ENCODE measurements at regions not wholly inside any gene's neighbourhood (a gene's known extent, or its start where the extent isn't known, plus 50 kb on each side); places are given as distances from the start of the nearest gene placed in this dataset.

GRCh38 chr1:101632548-101633272 lies 364.0 kb downstream of the OLFM3 start:
- H3K27me3 ChIP-seq (ENCODE audit: control insufficient read depth, insufficient read depth, low read length): no peaks in the 10 kb centered on the region
- no peak overlapping the region for H3K27ac ChIP-seq (ENCODE audit: low read depth, low read length)
- no peak overlapping the region for H3K9ac ChIP-seq (ENCODE audit: low read length)
- H3K4me3 ChIP-seq (ENCODE audit: low read depth, low read length): no peak overlapping the region
- no peaks in the 10 kb centered on the region for H3K9me3 ChIP-seq (ENCODE audit: control insufficient read depth, insufficient read depth, low read depth, low read length)
- no peaks in the 10 kb centered on the region for H3K36me3 ChIP-seq (ENCODE audit: control insufficient read depth, insufficient read depth, low read length)
- H3K4me1 ChIP-seq (ENCODE audit: control insufficient read depth, insufficient read depth, low read length): peaks cover 11% of the 10 kb centered on the region

GRCh38 chr1:101645810-101646209 lies 350.9 kb downstream of the OLFM3 start:
- no peak overlapping the region for H3K9ac ChIP-seq (ENCODE audit: low read length)
- H3K36me3 ChIP-seq (ENCODE audit: control insufficient read depth, insufficient read depth, low read length): no peaks in the 10 kb centered on the region
- H3K4me1 ChIP-seq (ENCODE audit: control insufficient read depth, insufficient read depth, low read length): no peaks in the 10 kb centered on the region
- H3K27ac ChIP-seq (ENCODE audit: low read depth, low read length): no peak overlapping the region
- no peaks in the 10 kb centered on the region for H3K27me3 ChIP-seq (ENCODE audit: control insufficient read depth, insufficient read depth, low read length)
- no peaks in the 10 kb centered on the region for H3K9me3 ChIP-seq (ENCODE audit: control insufficient read depth, insufficient read depth, low read depth, low read length)
- no peak overlapping the region for H3K4me3 ChIP-seq (ENCODE audit: low read depth, low read length)

DNA sequence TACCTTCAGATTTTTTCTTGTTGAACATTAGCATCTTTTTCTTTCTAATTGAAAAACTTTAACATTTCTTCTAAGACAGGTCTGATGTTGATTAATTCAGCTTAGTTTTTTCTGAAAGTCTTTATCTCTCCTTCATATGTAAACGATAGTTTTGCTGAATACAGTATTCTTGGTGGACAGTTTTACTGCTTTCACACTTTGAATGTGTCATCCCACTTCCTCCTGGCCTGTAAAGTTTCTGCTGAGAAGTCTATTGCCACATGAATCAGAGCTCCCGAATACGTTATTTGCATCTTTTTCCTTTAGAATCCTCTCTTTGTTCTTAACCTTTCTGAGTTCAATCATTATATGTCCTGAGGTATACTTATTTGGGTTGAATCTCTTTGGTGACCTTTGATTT lies 344.2 kb downstream of the OLFM3 start:
- Histone ChIP-seq H3K4me1 (ENCODE audit: control insufficient read depth, insufficient read depth, low read length) (peaks cover 10% of the 10 kb centered on the region), H3K27ac (ENCODE audit: low read depth, low read length) (no peak overlapping the region), H3K9ac (ENCODE audit: low read length) (no peak overlapping the region), H3K4me3 (ENCODE audit: low read depth, low read length) (no peak overlapping the region), H3K9me3 (ENCODE audit: control insufficient read depth, insufficient read depth, low read depth, low read length) (peaks cover 10% of the 10 kb centered on the region; the same call in 1 of the 2 replicates), H3K27me3 (ENCODE audit: control insufficient read depth, insufficient read depth, low read length) (no peaks in the 10 kb centered on the region), H3K36me3 (ENCODE audit: control insufficient read depth, insufficient read depth, low read length) (no peaks in the 10 kb centered on the region)

DNA sequence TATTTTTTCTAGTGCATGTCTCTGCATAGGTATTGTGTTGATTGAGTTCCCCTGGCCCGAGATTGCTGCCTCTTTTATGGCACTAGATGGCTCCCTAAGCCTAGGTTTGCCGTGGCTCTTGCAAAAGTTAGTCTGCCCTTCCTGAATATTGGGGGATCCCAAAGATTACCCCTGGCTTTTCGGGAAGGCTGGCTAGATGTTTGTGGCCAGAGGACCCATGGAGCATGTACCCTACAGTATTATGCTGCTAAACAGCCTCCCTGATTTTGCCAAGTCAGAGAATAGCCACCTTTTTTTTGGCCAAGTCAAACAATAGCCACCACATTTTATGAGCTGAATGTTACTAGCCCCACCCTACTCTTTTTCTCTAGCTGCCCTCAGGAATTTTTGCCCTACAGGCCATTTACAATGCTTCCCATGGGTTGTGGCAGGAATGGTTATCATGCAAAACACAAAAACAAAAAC lies 343.2 kb downstream of the OLFM3 start:
- peak overlapping the region; percentile 37; the same call in 1 of the 2 replicates for H3K4me3 ChIP-seq (ENCODE audit: low read depth, low read length)
- peak overlapping the region; percentile 46 for H3K27ac ChIP-seq (ENCODE audit: low read depth, low read length)
- peaks cover 10% of the 10 kb centered on the region; the same call in 1 of the 2 replicates for H3K9me3 ChIP-seq (ENCODE audit: control insufficient read depth, insufficient read depth, low read depth, low read length)
- peaks cover 10% of the 10 kb centered on the region for H3K4me1 ChIP-seq (ENCODE audit: control insufficient read depth, insufficient read depth, low read length)
- no peaks in the 10 kb centered on the region for H3K27me3 ChIP-seq (ENCODE audit: control insufficient read depth, insufficient read depth, low read length)
- H3K36me3 ChIP-seq (ENCODE audit: control insufficient read depth, insufficient read depth, low read length): no peaks in the 10 kb centered on the region
- H3K9ac ChIP-seq (ENCODE audit: low read length): peak overlapping the region; percentile 38

DNA sequence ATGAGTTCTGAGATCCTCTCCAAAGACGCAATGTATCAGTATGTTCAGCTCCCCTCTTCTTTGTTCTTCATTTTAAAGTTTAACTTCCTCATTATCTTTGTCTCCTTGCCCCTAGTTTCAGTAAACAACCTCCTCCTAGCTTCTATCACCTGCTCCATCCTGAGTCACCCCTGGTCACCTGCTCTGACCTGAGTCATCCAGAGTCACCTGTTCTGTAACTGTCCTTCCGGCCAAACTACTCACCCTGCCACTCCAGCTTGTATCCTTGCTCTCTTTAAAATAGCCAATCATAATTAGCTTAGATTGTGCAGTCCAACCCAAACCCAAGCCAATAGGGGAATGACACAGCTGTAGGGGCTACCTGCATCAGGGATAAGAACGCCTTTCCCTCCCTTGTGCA lies 332.0 kb downstream of the OLFM3 start:
- no peak overlapping the region for H3K9ac ChIP-seq (ENCODE audit: low read length)
- H3K9me3 ChIP-seq (ENCODE audit: control insufficient read depth, insufficient read depth, low read depth, low read length): peaks cover 16% of the 10 kb centered on the region
- no peaks in the 10 kb centered on the region for H3K36me3 ChIP-seq (ENCODE audit: control insufficient read depth, insufficient read depth, low read length)
- no peak overlapping the region for H3K27ac ChIP-seq (ENCODE audit: low read depth, low read length)
- H3K27me3 ChIP-seq (ENCODE audit: control insufficient read depth, insufficient read depth, low read length): no peaks in the 10 kb centered on the region
- H3K4me1 ChIP-seq (ENCODE audit: control insufficient read depth, insufficient read depth, low read length): no peaks in the 10 kb centered on the region
- H3K4me3 ChIP-seq (ENCODE audit: low read depth, low read length): no peak overlapping the region

DNA sequence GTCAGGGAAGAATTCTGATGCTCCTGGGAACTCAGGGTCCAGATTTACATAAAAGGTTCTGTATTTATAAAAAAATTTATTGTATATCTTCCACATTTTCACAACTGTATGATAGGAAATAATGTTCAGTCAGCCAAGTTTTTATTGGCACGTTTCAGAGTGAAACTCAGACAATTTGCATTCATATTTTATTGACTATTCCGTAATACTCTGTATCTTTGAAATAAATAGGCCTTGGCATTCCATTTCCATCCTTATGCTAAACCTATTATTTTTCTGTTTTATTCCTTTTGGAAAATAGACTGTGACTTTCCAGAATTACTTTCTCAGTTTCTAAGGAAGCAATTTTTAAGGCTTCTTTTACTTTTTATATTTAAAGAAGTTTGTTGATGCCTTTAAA lies 329.0 kb downstream of the OLFM3 start:
- Histone ChIP-seq H3K27me3 (ENCODE audit: control insufficient read depth, insufficient read depth, low read length) (no peaks in the 10 kb centered on the region), H3K4me1 (ENCODE audit: control insufficient read depth, insufficient read depth, low read length) (no peaks in the 10 kb centered on the region), H3K27ac (ENCODE audit: low read depth, low read length) (no peak overlapping the region), H3K4me3 (ENCODE audit: low read depth, low read length) (no peak overlapping the region), H3K36me3 (ENCODE audit: control insufficient read depth, insufficient read depth, low read length) (no peaks in the 10 kb centered on the region), H3K9ac (ENCODE audit: low read length) (no peak overlapping the region), H3K9me3 (ENCODE audit: control insufficient read depth, insufficient read depth, low read depth, low read length) (peaks cover 12% of the 10 kb centered on the region)

DNA sequence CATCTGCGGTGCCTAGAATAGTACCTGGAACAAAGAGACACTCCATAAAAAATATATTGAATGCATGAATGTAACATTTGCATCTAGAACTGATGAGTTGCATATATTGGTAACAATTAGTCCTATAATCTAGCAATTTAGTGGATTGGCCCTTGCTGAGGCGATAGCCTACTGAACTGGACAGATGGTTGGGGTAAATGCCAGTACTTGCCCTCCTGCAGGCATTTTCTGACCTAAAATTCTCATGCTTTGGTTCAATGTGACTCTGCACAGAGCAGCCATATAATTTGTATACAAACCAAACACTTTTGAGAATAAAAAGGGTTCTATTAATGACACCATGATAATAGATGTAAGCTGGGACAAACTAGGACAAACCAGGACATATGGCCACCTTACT lies 313.6 kb downstream of the OLFM3 start:
- Histone ChIP-seq H3K4me3 (ENCODE audit: low read depth, low read length) (no peak overlapping the region), H3K4me1 (ENCODE audit: control insufficient read depth, insufficient read depth, low read length) (no peaks in the 10 kb centered on the region), H3K9me3 (ENCODE audit: control insufficient read depth, insufficient read depth, low read depth, low read length) (no peaks in the 10 kb centered on the region), H3K9ac (ENCODE audit: low read length) (no peak overlapping the region), H3K36me3 (ENCODE audit: control insufficient read depth, insufficient read depth, low read length) (no peaks in the 10 kb centered on the region), H3K27ac (ENCODE audit: low read depth, low read length) (no peak overlapping the region), H3K27me3 (ENCODE audit: control insufficient read depth, insufficient read depth, low read length) (no peaks in the 10 kb centered on the region)

DNA sequence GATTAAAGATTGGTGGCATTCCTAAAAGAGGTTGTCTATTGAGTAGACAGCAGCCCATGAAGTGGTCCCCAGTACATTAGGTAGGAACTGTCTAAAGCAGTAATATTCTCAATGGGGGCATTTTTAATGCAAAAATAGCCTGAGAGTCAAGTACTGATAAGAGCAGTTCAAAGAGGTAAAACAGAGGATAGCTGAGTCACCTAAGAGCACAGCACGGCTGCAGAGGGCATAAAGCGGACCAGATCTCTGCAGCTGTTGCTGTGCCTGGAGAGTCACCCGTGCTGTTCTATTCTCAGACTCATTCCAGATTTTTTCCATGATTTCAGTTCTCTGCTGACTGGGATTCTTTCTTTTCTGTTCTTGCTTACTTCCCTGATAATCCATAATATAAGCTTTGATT lies 313.2 kb downstream of the OLFM3 start:
- Histone ChIP-seq H3K27ac (ENCODE audit: low read depth, low read length) (no peak overlapping the region), H3K4me3 (ENCODE audit: low read depth, low read length) (no peak overlapping the region), H3K9me3 (ENCODE audit: control insufficient read depth, insufficient read depth, low read depth, low read length) (no peaks in the 10 kb centered on the region), H3K27me3 (ENCODE audit: control insufficient read depth, insufficient read depth, low read length) (no peaks in the 10 kb centered on the region), H3K36me3 (ENCODE audit: control insufficient read depth, insufficient read depth, low read length) (no peaks in the 10 kb centered on the region), H3K9ac (ENCODE audit: low read length) (no peak overlapping the region), H3K4me1 (ENCODE audit: control insufficient read depth, insufficient read depth, low read length) (no peaks in the 10 kb centered on the region)

GRCh38 chr1:101697072-101697471 lies 299.7 kb downstream of the OLFM3 start:
- Histone ChIP-seq H3K4me1 (ENCODE audit: control insufficient read depth, insufficient read depth, low read length) (0 out of 2 replicates have a peak, but pooled peaks cover 3% of the 10 kb centered on the region), H3K36me3 (ENCODE audit: control insufficient read depth, insufficient read depth, low read length) (no peaks in the 10 kb centered on the region), H3K27ac (ENCODE audit: low read depth, low read length) (no peak overlapping the region), H3K9me3 (ENCODE audit: control insufficient read depth, insufficient read depth, low read depth, low read length) (no peaks in the 10 kb centered on the region), H3K27me3 (ENCODE audit: control insufficient read depth, insufficient read depth, low read length) (no peaks in the 10 kb centered on the region), H3K4me3 (ENCODE audit: low read depth, low read length) (no peak overlapping the region), H3K9ac (ENCODE audit: low read length) (no peak overlapping the region)

DNA sequence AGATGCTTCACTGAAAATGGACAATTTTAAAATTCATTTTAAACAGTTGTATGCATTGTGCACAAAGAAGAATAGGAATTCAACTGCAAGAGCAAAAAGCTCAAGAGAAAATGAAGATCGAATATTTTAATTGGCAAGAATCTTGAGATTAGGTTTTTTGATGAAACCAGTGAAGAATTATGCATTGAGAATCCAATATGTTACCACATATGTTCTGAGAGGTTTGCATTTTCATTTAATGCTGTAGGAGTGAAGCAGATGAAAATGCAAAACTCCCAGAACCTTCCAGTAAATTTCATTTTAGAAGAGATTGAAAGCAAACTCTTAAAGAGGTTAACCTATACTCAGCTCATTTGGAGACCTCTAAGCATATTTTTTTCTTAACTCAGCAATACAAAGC lies 298.0 kb downstream of the OLFM3 start:
- H3K9me3 ChIP-seq (ENCODE audit: control insufficient read depth, insufficient read depth, low read depth, low read length): no peaks in the 10 kb centered on the region
- H3K27me3 ChIP-seq (ENCODE audit: control insufficient read depth, insufficient read depth, low read length): no peaks in the 10 kb centered on the region
- no peak overlapping the region for H3K4me3 ChIP-seq (ENCODE audit: low read depth, low read length)
- no peak overlapping the region for H3K27ac ChIP-seq (ENCODE audit: low read depth, low read length)
- H3K36me3 ChIP-seq (ENCODE audit: control insufficient read depth, insufficient read depth, low read length): no peaks in the 10 kb centered on the region
- H3K4me1 ChIP-seq (ENCODE audit: control insufficient read depth, insufficient read depth, low read length): 0 out of 2 replicates have a peak, but pooled peaks cover 3% of the 10 kb centered on the region
- H3K9ac ChIP-seq (ENCODE audit: low read length): no peak overlapping the region

DNA sequence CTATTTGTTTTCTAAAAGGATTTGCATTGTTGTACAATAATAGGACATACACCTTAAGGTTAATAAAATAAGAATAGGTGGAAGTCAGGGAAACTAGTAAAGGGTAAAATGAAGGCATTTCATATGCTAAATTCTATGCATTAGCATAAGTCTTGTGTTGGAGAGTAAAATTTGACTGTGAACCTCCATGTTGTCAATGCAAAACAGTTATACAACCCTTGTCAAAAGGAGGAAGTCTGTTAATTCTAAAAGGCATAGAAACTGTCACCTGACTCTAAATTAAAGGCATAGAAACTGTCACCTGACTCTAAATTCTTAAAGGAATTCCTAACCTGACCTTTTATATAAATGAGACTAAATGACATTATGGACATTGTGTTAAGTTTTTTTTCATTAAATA lies 291.8 kb downstream of the OLFM3 start:
- Histone ChIP-seq H3K27ac (ENCODE audit: low read depth, low read length) (no peak overlapping the region), H3K4me3 (ENCODE audit: low read depth, low read length) (no peak overlapping the region), H3K4me1 (ENCODE audit: control insufficient read depth, insufficient read depth, low read length) (peaks cover 15% of the 10 kb centered on the region; the same call in 1 of the 2 replicates), H3K9ac (ENCODE audit: low read length) (no peak overlapping the region), H3K36me3 (ENCODE audit: control insufficient read depth, insufficient read depth, low read length) (no peaks in the 10 kb centered on the region), H3K9me3 (ENCODE audit: control insufficient read depth, insufficient read depth, low read depth, low read length) (no peaks in the 10 kb centered on the region), H3K27me3 (ENCODE audit: control insufficient read depth, insufficient read depth, low read length) (no peaks in the 10 kb centered on the region)
